Motor neuron (in vitro differentiated cells): ENCODE measurements at regions not wholly inside any gene's neighbourhood (a gene's known extent, or its start where the extent isn't known, plus 50 kb on each side); places are given as distances from the start of the nearest gene placed in this dataset.
"Not testable (repeated sequence)": the region's sequence is repeated elsewhere in the genome, so short reads cannot be mapped to it uniquely, and the experiment has no call there.

Experiments used
- ATAC-seq, 8 experiments: fragments of 200-7000 bp; cut with Tn5 transposase; replicated peaks in 6 of 8; 2 replicates each; pipeline ENCODE4 v1.8.0; 2021; ENCODE audit warnings: mild to moderate bottlenecking in 8 of 8, moderate library complexity in 8 of 8
- H3K27ac ChIP-seq, 2 donors: fragments of 250-450 bp; sonication (Bioruptor Pico); 2 replicates each; pipeline ENCODE4 v1.9.0; 2021; ENCODE audit warnings: antibody characterized with exemption in 2 of 2, mild to moderate bottlenecking in 2 of 2, moderate library complexity in 1 of 2
- H3K4me1 ChIP-seq, 2 donors: fragments of 250-450 bp; sonication (Bioruptor Pico); replicated peaks in 1 of 2; 2 replicates each; pipeline ENCODE4 v1.6.1; 2021; ENCODE audit warnings: antibody characterized with exemption in 2 of 2, mild to moderate bottlenecking in 2 of 2, moderate library complexity in 1 of 2
- H3K4me3 ChIP-seq, 5 donors: fragments of 250-450 bp; sonication (Bioruptor Pico); 2 replicates each; pipeline ENCODE4 v1.9.0; 2021; ENCODE audit warnings: antibody characterized with exemption in 5 of 5, mild to moderate bottlenecking in 5 of 5, moderate library complexity in 4 of 5
- WGBS, 10 experiments: fragments of 450-650 bp; shearing (Covaris generic); methylation state at CpG; one replicate each; pipeline ENCODE4 v1.0.0; 2022; 5-methylcytosine and 5-hydroxymethylcytosine counted together
- in situ Hi-C, 9 experiments: fragments of 400-800 bp; cut with MboI; loops; one replicate each; pipeline ENCODE4 v1.15.0; 2021; ENCODE audit warnings: low sequenced_read_pairs in 9 of 9, low pct_unique_long_range_greater_than_20kb in 2 of 9; ENCODE audit not compliant: unreplicated experiment in 9 of 9

DNA sequence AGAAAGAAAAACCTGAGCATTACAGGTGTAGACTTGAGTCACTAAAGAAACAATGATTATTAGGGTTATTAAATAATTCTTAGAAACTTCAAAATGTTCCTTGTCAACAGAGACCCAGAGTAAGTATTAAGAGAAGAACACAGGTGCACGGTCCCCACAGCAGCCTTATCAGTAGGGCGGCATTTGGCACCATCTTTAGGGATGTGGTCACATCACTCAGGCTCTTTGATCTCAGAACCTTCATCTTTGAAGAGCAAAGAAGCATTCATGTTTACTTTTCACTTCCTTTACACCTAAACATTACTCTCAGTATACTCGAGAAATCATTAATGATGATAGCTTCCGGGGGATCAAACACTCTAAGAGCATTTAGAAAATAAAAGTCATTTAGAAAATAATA is 928.7 kb downstream of the KCNJ2 start:
- 29 to 93% (median 82%) methylated on average over 2 to 4 of the region's 4 CpGs; no CpG with 5 or more reads in 1 of the 10 experiments for WGBS, 10 experiments
- in situ Hi-C loops = loop anchor here in 1 of 9 experiments (25.0 kb wide), 3 partner anchors 336 to 436 kb away; no protein-coding TSS in a partner anchor
- no peak for ATAC-seq

DNA sequence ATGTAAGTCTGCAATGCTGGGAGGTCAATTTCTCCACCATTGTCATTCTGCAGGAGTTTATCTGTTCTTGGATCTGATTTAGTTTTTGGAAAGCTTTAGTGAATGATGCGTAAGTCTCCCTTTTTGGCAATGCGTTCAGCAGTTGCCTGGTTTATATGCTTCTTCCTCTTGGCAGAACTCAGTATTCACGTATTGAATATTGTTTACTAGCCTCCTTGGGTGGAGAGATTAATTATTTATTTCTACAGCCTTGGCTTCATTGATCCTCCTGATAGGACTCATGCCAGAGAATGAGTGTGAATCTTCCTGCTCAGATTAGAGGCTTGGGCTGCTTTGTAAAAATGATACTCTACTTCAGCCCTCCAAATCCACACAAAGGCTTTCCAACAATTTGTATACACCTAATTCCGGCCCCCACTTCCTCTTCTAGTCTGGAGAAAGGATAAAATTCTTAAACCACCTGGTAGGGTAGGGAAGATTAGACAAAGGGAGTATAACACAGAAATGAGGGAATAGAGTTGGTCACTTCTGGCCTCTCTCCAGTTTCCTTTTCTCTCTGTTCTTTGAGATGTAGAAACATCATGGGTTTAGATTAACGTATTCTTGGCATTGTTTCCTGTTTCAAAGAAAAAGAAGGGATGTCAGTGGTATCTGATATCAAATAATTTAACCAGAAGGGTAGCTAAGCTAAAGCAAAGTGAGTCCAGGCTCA is 929.8 kb downstream of the KCNJ2 start:
- H3K27ac ChIP-seq = no peak overlapping the region
- WGBS, 10 experiments = 8 to 96% (median 73%) methylated on average over 1 to 5 of the region's 5 CpGs
- H3K4me1 ChIP-seq = peaks cover 0 to 3% of the 10 kb centered on the region in 2 donors
- in situ Hi-C loops = loop anchor here in 1 of 9 experiments (25.0 kb wide), 3 partner anchors 337 to 437 kb away; no protein-coding TSS in a partner anchor
- no peak for ATAC-seq
- H3K4me3 ChIP-seq = no peak overlapping the region

More for the DNA sequence above, 928.7 kb downstream of the KCNJ2 start:
- Histone ChIP-seq H3K4me1 (no peaks in the 10 kb centered on the region), H3K27ac (no peak overlapping the region), H3K4me3 (no peak overlapping the region)

DNA sequence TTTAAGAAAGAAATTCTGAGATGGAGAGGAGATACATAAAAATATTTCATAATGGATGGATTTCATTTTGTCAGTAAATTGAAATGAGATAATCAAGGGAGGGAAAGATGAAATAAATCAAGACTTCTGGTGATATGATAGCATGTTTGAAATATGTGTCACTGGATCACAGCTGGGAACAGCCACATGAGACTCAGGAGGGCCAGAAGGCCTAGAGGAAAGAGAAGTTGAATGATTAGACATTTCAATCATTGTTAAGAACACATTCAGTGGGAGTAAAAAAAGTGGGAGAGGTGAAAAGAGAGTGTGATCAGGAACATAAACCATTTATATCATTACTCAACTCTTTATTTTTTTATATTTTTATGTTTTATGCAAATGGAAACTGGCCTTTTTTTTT is 933.4 kb downstream of the KCNJ2 start:
- in situ Hi-C loops = no loop called here

DNA sequence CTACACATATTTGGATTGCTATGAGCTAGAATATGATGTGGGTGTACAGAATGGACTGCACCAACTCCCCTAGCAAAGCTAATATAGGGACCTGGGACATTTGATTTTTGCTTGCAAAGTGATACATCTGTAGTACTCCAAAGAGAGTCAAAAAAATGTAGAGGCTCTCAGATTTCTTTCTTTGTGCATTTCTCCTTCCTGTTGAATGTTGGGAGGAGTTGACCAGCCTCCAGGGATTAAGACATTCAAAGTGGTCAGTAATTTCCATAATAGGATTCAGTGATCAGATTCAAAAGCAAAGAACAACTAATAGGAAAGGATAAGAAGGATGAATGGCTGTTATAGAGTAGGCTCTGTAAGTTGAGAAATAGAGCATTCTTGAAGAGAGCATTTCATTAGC is 934.9 kb downstream of the KCNJ2 start:
- peak in 2 of 8 experiments; percentile 78 to 91 for ATAC-seq
- in situ Hi-C loops = no loop called here

More for the DNA sequence above, 933.4 kb downstream of the KCNJ2 start:
- peak in 2 of 8 experiments; percentile 53 to 60 for ATAC-seq
- Histone ChIP-seq H3K27ac (no peak overlapping the region), H3K4me1 (peaks cover 0 to 5% of the 10 kb centered on the region in 2 donors), H3K4me3 (no peak overlapping the region)

DNA sequence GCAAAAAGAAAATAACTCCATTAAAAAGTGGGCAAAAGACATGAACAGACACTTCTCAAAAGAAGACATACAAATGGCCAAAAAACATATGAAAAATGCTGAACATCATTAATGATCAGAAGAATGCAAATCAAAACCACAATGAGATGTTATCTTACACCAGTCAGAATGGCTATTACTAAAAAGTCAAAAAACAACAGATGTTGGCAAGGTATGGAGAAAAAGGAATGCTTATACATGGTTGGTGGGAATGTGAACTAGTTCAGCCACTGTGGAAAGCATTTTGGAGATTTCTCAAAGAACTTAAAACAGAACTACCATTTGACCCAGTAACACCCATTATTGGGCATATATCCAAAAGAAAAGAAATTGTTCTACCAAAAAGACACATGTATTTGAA is 936.7 kb downstream of the KCNJ2 start:
- H3K27ac ChIP-seq, ATAC-seq, H3K4me1 ChIP-seq, H3K4me3 ChIP-seq, in situ Hi-C loops: not testable (repeated sequence)

More for the DNA sequence above, 934.9 kb downstream of the KCNJ2 start:
- no peak overlapping the region for H3K27ac ChIP-seq
- no peak overlapping the region for H3K4me3 ChIP-seq
- peaks cover 0 to 5% of the 10 kb centered on the region in 2 donors for H3K4me1 ChIP-seq

DNA sequence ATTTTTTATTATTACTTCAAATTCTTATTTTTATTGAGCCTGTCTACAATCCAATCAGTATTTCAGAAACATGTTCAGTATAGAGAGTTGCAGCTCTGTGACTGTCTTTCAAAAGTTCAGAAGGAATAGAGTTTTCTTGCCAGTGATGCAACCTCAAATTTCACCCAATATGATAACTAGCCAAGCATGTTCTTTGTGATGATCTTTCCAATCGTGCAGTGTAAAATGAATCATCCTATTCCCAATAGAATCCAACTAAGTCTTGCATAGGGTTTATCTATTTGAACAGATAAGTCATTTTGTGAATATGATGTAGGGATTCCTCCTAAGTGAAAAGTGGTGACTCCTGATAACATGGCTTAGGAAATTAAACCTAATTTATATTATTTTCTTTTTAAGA is 937.8 kb downstream of the KCNJ2 start:
- 0 to 100% (median 80%) methylated on average over 1 of the region's 1 CpG; no CpG with 5 or more reads in 1 of the 10 experiments for WGBS, 10 experiments

DNA sequence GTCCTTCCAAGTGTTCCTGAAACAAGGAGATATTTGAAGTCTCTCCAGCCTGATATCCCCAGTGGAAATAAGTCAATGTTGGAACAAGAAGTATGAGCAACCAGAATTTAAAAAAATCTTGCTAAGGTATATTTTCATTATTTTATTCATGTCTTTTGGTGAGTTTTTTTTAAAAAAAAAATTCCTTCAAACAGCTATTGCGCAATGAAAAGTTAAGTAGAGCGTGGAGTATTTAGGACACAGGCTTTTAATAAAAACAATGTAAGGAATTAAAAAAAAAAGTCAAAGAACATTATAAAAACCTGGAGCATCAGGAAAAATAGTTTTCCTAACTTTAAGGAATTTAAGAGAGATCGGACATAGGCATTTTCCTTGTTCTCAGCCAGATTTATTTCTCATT is 940.4 kb downstream of the KCNJ2 start:
- no peak overlapping the region for H3K4me3 ChIP-seq
- H3K27ac ChIP-seq = no peak overlapping the region
- 82 to 100% (median 94%) methylated on average over 2 to 3 of the region's 3 CpGs for WGBS, 10 experiments
- peaks cover 0 to 2% of the 10 kb centered on the region in 2 donors for H3K4me1 ChIP-seq
- ATAC-seq = no peak
- in situ Hi-C loops = no loop called here

More for the DNA sequence above, 937.8 kb downstream of the KCNJ2 start:
- no peak overlapping the region for H3K27ac ChIP-seq
- peaks cover 2 to 5% of the 10 kb centered on the region in 2 donors for H3K4me1 ChIP-seq
- H3K4me3 ChIP-seq = no peak overlapping the region
- ATAC-seq = no peak
- in situ Hi-C loops = no loop called here

DNA sequence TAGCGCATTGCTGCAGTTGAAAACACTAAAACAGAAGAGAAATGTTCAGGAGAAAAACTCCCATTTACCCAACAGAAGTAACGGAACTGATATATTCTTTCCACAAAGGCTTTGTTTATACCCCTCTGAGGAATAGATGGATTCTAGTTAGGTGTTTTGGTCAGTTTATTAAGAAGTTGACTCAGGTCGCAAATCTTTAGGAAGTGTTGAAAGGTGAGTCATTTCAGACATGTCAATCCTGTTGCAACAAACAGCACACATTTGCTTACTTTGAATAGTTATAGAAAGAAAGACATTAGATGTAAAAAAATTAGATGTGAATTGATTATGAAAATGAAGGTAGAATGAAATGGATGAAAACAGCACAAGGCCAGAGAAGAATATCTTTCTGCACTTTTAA is 941.0 kb downstream of the KCNJ2 start:
- in situ Hi-C loops = no loop called here
- ATAC-seq = no peak
- peaks cover 0 to 2% of the 10 kb centered on the region in 2 donors for H3K4me1 ChIP-seq
- no peak overlapping the region for H3K27ac ChIP-seq
- H3K4me3 ChIP-seq = no peak overlapping the region
- WGBS, 10 experiments = 20 to 100% (median 86%) methylated on average over 1 to 3 of the region's 3 CpGs; no CpG with 5 or more reads in 2 of the 10 experiments

DNA sequence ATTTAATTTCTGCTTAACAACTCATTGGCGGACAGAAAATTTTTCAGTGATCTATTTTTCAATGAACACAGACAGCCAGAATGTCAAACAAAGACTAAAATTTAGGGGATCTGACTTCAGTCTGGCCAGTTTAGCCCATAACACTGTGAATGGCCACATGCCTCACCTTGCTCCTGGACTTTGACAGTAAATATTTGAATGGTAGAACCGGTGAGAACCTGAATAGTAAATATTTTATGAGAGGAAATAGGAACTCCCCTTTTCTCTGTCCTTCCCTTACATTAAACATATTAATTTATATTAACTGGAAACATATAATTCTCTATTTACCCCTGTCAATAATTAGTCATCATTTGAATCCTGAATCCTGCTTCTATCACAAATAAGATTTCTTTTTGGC is 942.1 kb downstream of the KCNJ2 start:
- in situ Hi-C loops = no loop called here
- H3K4me3 ChIP-seq = no peak overlapping the region
- no peak overlapping the region for H3K27ac ChIP-seq
- 20 to 100% (median 89%) methylated on average over 1 to 2 of the region's 2 CpGs; no CpG with 5 or more reads in 2 of the 10 experiments for WGBS, 10 experiments
- no peak for ATAC-seq
- peaks cover 0 to 2% of the 10 kb centered on the region in 2 donors for H3K4me1 ChIP-seq

DNA sequence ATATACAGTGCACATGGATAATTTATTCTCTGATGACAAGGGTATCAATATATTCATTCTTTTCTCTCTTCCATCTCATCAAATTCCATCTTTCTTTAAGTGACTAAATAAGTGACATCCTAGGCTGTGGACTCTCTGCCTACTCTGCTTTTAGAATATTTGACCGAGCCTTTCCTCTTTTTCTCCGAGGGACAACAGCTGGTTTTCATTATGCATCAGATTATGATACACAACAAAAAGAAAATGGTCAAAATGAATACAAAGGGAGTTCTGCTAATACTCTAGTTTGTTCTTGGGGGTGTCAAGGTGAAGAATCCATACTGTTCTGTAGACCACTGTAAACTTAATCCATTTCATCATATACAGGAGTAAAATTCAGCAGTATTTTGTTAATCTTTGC is 942.6 kb downstream of the KCNJ2 start:
- 0 to 100% (median 93%) methylated on average over 1 to 2 of the region's 2 CpGs; no CpG with 5 or more reads in 3 of the 10 experiments for WGBS, 10 experiments
- Histone ChIP-seq H3K4me1 (peaks cover 0 to 2% of the 10 kb centered on the region in 2 donors), H3K27ac (no peak overlapping the region), H3K4me3 (no peak overlapping the region)
- peak in 2 of 8 experiments; percentile 34 to 50 for ATAC-seq
- in situ Hi-C loops = no loop called here

DNA sequence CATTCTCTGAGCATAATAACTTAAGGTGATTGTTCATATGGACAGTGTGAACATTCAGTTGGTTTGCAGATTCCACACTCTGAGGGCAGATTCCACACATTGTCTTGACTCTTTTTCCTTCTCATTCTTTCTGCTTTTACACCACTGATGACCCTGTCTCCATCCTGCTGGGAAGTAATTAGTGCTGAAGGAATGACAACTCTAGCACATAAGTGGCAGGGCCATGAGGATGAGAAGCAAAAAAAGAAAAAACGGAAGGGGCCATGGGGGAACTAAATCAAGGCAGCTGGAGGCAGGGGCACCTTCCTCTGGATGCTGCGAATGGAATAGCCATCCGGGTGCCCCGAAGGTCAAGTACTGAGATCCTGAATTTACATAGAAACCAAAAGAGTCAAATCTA is 944.0 kb downstream of the KCNJ2 start:
- ATAC-seq = no peak
- 50 to 85% (median 79%) methylated on average over 1 to 3 of the region's 4 CpGs; no CpG with 5 or more reads in 5 of the 10 experiments for WGBS, 10 experiments
- H3K4me1 ChIP-seq = peaks cover 2 to 6% of the 10 kb centered on the region in 2 donors
- H3K4me3 ChIP-seq = no peak overlapping the region
- in situ Hi-C loops = no loop called here
- no peak overlapping the region for H3K27ac ChIP-seq

DNA sequence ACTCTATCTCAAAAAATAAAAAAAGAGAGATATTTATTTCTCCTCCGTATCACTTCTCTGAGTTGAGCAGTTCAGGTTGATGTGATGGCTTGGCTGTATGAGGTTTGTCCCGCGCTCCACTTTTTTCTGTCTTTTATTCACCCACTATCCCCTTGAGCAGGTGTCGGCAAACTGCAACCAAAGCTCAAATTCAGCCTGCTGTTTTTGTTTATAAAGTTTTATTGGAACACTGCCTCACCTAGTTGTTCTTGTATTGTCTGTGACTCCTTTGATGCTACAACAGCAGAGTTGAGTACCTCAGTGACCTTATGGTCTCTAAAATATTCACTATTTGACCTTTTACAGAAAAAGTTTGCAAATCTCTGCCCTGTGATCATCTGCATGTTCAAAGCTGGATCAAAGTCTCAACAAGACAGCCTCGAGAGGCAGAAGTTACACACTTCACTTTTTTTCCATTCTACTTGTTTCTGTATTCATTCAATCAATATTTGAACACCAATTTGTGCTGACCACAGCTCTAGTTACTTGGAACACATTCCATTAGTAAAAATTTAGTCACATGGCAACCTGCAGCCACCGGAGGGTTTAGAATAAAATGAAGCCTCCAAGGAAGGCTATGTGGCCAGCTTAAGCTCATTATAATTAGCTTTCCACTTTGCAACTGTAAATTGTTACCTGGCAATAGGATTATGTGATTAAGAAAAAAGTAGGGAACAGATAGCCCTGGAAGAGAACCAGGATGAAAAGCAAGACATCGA is 945.8 kb downstream of the KCNJ2 start:
- no peak overlapping the region for H3K27ac ChIP-seq
- H3K4me3 ChIP-seq = no peak overlapping the region
- H3K4me1 ChIP-seq = peaks cover 2 to 6% of the 10 kb centered on the region in 2 donors
- ATAC-seq = peak in 1 of 8 experiments; percentile 63
- WGBS, 10 experiments = 26 to 88% (median 69%) methylated on average over 1 to 7 of the region's 7 CpGs
- in situ Hi-C loops = no loop called here

DNA sequence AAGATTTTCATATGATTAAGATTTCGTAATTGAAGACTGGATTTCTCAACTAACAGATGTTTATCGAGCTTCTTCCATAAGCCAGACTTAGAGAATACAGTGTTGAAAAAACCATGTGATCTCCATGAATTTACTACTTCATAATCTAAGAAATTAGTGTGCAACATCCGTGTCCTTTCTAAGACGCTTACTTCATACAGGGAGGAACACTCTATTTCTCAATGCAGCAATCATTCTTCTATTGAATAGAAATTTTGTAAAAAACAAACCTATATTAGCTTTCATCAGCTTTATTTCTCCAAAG is 946.3 kb downstream of the KCNJ2 start:
- WGBS, 10 experiments = 7 to 100% (median 90%) methylated on average over 1 to 4 of the region's 4 CpGs
- peak in 2 of 8 experiments; percentile 35 to 45 for ATAC-seq
- in situ Hi-C loops = no loop called here
- Histone ChIP-seq H3K27ac (no peak overlapping the region), H3K4me1 (peaks cover 0 to 6% of the 10 kb centered on the region in 2 donors), H3K4me3 (no peak overlapping the region)
